Neural crest cell (in vitro differentiated cells): ENCODE measurements at regions not wholly inside any gene's neighbourhood (a gene's known extent, or its start where the extent isn't known, plus 50 kb on each side); places are given as distances from the start of the nearest gene placed in this dataset.
A peak's percentile ranks its signal among the peaks of the same experiment; 100 is the strongest.

Experiments used
- DNase-seq: peaks from one replicate; pipeline ENCODE4 v3.0.0; 2021; ENCODE audit warnings: low read depth, mixed read lengths, low spot score
- H3K27ac Mint-ChIP-seq: one replicate; pipeline ENCODE4 v1.8.0; 2021; ENCODE audit warnings: mild to moderate bottlenecking, mixed read lengths; ENCODE audit not compliant: unreplicated experiment
- H3K27me3 Mint-ChIP-seq: 2 replicates; pipeline ENCODE4 v1.8.0; 2021; ENCODE audit warnings: low read depth, mild to moderate bottlenecking, mixed read lengths
- H3K36me3 Mint-ChIP-seq: 2 replicates; pipeline ENCODE4 v1.8.0; 2021; ENCODE audit warnings: low read depth, mild to moderate bottlenecking, mixed read lengths
- H3K4me1 Mint-ChIP-seq: 2 replicates; pipeline ENCODE4 v1.8.0; 2021; ENCODE audit warnings: mixed read lengths
- H3K4me3 Mint-ChIP-seq: one replicate; pipeline ENCODE4 v1.8.0; 2021; ENCODE audit warnings: mild to moderate bottlenecking, mixed read lengths
- H3K9me3 Mint-ChIP-seq: 2 replicates; pipeline ENCODE4 v1.8.0; 2021; ENCODE audit warnings: mixed read lengths
- TF ChIP-seq, protein P1 (sequence below): fragments of 200-600 bp; sonication (generic); conservative IDR thresholded peaks from 2 replicates; pipeline ENCODE4 v1.5.0; 2021; ENCODE audit warnings: antibody characterized with exemption, mild to moderate bottlenecking

DNA sequence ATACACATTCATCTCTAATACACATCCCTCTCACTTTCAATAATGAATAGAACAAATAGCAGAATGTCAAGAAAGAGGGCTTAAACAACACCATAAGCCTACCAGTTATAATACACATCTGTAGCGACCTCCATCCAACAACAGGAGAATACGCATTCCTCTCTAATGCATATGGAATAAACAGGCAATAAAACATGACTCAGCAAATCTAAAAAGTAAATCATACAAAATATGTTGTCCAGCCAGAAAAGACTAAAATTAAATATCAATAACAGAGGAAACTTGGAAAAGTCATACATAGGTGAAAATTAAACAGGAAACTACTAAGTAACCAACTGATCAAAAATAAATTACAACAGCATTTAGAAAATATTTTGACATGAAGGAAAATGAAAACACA, 1127.5 kb upstream of the NCAM2 start:
- TF ChIP-seq, protein P1, sequence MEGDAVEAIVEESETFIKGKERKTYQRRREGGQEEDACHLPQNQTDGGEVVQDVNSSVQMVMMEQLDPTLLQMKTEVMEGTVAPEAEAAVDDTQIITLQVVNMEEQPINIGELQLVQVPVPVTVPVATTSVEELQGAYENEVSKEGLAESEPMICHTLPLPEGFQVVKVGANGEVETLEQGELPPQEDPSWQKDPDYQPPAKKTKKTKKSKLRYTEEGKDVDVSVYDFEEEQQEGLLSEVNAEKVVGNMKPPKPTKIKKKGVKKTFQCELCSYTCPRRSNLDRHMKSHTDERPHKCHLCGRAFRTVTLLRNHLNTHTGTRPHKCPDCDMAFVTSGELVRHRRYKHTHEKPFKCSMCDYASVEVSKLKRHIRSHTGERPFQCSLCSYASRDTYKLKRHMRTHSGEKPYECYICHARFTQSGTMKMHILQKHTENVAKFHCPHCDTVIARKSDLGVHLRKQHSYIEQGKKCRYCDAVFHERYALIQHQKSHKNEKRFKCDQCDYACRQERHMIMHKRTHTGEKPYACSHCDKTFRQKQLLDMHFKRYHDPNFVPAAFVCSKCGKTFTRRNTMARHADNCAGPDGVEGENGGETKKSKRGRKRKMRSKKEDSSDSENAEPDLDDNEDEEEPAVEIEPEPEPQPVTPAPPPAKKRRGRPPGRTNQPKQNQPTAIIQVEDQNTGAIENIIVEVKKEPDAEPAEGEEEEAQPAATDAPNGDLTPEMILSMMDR, result no peak
- Mint-ChIP-seq H3K4me3 (no peak overlapping the region), H3K4me1 (no peaks in the 10 kb centered on the region), H3K9me3 (no peaks in the 10 kb centered on the region), H3K27ac (no peak overlapping the region), H3K36me3 (no peaks in the 10 kb centered on the region), H3K27me3 (no peaks in the 10 kb centered on the region)
- no peak for DNase-seq

DNA sequence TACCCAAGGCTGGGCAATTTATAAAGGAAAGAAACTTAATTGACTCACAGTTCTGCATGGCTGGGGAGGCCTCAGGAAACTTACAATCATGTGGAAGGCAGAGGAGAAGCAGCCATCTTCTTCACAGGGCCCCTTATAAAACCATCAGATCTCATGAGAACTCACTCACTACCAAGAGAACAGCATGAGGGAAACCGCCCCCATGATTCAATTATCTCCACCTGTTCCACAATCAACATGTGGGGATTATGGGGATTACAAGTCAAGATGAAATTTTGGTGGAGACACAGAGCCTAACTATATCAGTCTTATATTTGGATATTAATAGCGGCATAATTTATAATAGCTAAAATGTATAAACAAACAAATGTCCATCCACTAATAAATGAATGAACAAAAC, 1123.7 kb upstream of the NCAM2 start:
- H3K36me3 Mint-ChIP-seq, result no peaks in the 10 kb centered on the region
- H3K27ac Mint-ChIP-seq, result no peak overlapping the region
- no peak for DNase-seq
- no peaks in the 10 kb centered on the region for H3K27me3 Mint-ChIP-seq
- H3K4me1 Mint-ChIP-seq, result no peaks in the 10 kb centered on the region
- TF ChIP-seq, protein P1, result no peak
- no peak overlapping the region for H3K4me3 Mint-ChIP-seq
- peaks cover 6% of the 10 kb centered on the region for H3K9me3 Mint-ChIP-seq

DNA sequence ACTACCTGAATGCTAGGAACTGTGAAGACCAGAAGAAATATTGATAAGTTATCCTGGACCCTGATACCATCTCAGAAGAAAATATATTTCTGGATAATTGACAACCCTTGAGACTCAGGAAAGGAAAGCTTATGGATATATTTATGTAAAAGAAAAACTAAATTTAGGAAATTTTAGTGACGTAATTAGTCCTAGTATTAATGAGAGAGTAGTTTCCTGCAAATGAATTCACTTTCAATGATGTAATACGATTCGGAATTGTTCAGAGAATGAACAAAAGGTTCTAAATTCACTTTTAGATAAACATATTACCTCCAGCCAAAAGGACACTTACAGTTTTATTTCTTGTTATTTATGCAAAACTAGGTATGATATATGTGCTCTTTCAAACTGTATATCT, 1120.1 kb upstream of the NCAM2 start:
- H3K36me3 Mint-ChIP-seq, result no peaks in the 10 kb centered on the region
- no peaks in the 10 kb centered on the region for H3K4me1 Mint-ChIP-seq
- TF ChIP-seq, protein P1, result no peak
- DNase-seq, result no peak
- H3K27ac Mint-ChIP-seq, result no peak overlapping the region
- H3K9me3 Mint-ChIP-seq, result peaks cover 6% of the 10 kb centered on the region
- no peaks in the 10 kb centered on the region for H3K27me3 Mint-ChIP-seq
- no peak overlapping the region for H3K4me3 Mint-ChIP-seq

DNA sequence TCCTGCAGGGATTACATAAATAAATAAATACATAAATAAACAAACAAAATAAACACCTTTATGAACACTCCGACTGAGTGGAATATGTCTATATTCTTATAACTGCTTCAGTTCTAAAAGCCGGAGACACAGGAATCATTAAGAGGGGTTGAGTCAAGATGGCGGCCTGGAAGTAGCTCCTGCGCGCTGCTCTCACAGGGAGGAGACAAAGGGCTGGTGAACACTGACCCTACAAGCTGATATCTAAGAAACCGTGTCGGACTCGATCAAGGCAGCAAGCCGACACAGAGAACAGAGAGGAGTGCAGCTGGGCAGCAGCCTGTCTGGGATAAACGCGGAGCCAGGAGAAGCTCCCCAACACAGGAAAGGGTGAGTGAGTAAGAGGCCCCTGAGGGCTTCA, 1098.6 kb upstream of the NCAM2 start:
- DNase-seq, result no peak
- Mint-ChIP-seq H3K4me3 (no peak overlapping the region), H3K27me3 (no peaks in the 10 kb centered on the region), H3K4me1 (peaks cover 5% of the 10 kb centered on the region), H3K27ac (peak overlapping the region; percentile 35), H3K36me3 (no peaks in the 10 kb centered on the region), H3K9me3 (peaks cover 5% of the 10 kb centered on the region)
- TF ChIP-seq, protein P1, result no peak

DNA sequence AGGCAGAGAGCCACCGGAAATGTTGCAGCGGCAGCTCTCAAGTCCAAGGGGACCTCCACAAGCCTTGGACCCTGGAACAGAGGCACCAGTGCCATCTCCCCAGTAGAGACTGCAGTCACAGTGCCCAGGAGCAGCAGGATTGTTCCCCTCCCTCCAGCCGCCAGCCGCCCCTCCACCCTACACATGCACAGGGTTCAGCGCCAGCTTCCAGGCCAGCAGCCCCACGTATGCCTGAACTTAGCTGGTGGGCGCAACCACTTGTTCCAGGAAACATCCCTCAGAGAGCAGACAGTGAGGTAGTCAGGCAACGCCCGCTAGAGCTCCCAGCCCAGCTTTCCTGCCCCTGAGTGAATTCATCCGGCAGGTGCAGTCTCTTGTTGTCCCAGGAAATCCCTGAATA, 1098.1 kb upstream of the NCAM2 start:
- DNase-seq, result no peak
- no peak overlapping the region for H3K4me3 Mint-ChIP-seq
- TF ChIP-seq, protein P1, result no peak
- H3K9me3 Mint-ChIP-seq, result peaks cover 5% of the 10 kb centered on the region
- H3K36me3 Mint-ChIP-seq, result no peaks in the 10 kb centered on the region
- peaks cover 5% of the 10 kb centered on the region for H3K4me1 Mint-ChIP-seq
- no peaks in the 10 kb centered on the region for H3K27me3 Mint-ChIP-seq
- no peak overlapping the region for H3K27ac Mint-ChIP-seq

DNA sequence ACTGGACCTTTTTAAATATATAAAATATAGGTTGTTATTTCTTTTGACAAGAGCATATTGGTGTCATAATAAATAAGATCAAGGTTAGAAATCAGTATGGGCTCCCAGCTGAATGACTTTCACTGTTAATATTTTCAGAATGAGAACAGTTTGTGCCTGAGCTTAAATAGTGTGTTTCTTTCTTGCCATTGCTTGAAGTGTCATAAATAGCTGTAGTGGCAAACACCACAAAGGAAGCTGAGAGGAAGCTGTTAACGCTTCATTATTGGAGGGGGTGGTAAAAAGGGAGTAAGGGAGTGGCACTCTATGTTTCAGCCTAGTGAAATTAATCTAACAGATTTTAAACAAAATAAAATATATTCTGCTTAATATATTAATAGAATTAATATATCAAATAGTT, 1089.8 kb upstream of the NCAM2 start:
- DNase-seq, result no peak
- H3K27ac Mint-ChIP-seq, result no peak overlapping the region
- H3K27me3 Mint-ChIP-seq, result no peaks in the 10 kb centered on the region
- no peak overlapping the region for H3K4me3 Mint-ChIP-seq
- H3K9me3 Mint-ChIP-seq, result no peaks in the 10 kb centered on the region
- TF ChIP-seq, protein P1, result no peak
- no peaks in the 10 kb centered on the region for H3K36me3 Mint-ChIP-seq
- H3K4me1 Mint-ChIP-seq, result no peaks in the 10 kb centered on the region
